ENCODE measurements at regions not wholly inside any gene's neighbourhood (a gene's known extent, or its start where the extent isn't known, plus 50 kb on each side); places are given as distances from the start of the nearest gene placed in this dataset.
"Not testable (repeated sequence)": the region's sequence is repeated elsewhere in the genome, so short reads cannot be mapped to it uniquely, and the experiment has no call there.

DNA sequence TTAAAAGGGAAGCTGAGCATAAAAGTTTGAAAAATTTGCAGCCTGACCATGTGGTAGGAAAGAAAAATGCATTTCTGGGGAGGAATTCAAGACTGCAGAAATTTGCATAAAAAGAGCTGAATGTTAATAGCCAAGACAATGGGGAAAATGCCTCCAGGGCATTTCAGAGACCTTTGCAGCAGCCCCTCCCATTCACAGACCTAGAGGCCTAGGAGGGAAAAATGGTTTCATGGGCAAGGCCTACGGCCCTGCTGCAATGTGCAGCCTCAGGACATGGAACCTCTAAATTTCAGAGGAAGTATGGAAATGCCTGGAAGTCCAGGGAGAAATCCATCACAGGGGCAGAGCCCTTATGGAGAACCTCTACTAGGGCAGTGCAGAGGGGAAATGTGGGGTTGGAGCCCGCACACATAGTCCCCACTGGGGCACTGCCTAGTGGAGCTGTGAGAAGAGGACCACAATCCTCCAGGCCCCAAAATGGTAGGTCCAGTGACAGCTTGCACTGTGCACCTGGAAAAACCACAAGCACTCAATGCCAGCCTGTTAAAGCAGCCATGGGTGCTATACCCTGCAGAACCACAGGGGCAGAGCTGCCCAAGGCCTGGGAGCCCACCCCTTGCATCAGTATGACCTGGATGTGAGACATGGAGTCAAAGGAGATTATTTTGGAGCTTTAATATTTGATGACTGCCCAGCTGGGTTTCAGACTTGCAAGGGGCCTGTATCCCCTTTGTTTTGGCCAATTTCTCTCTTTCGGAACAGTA, 243.8 kb downstream of the DNAJB9 start:
- DNase-seq (ENCODE audit: low read depth) = no peak

DNA sequence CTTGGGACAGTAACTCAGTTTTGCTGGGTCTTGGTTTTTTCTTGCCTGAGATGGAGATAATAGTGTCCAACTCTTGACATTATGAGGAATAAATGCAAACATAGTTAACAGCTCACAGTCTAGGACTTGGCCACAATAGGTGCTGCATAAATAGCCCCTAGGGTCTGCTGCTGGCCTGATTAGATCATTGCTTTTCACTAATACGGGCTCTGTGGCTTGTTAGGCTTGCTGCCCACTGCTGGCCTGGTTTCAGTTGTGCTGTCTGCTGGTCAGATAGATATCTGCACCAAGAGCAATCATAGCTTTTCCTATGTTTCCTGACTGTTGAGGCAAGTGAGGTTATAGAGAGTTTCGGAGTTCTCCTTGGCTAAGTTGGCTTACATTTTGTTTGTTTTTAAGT, 246.1 kb downstream of the DNAJB9 start:
- DNase-seq (ENCODE audit: low read depth) = no peak

DNA sequence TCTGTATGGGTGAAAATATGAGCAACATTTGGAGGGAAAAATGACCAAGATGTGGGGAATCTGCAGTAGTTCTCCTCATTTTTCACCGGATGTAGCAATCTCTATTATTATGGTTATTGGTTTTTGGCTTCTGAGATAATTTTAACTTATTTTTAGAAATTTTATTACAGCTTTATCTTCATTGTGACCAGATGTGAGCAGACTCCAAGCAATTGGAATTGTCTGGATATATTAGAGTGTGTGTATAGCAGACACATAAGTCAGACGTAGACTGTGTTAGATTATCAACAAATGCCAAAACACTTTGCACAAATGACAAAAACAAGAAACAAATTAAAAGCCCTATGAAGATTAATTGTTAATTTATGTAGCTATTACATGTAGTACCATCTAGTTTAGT, 249.1 kb downstream of the DNAJB9 start:
- no peak for DNase-seq (ENCODE audit: low read depth)

DNA sequence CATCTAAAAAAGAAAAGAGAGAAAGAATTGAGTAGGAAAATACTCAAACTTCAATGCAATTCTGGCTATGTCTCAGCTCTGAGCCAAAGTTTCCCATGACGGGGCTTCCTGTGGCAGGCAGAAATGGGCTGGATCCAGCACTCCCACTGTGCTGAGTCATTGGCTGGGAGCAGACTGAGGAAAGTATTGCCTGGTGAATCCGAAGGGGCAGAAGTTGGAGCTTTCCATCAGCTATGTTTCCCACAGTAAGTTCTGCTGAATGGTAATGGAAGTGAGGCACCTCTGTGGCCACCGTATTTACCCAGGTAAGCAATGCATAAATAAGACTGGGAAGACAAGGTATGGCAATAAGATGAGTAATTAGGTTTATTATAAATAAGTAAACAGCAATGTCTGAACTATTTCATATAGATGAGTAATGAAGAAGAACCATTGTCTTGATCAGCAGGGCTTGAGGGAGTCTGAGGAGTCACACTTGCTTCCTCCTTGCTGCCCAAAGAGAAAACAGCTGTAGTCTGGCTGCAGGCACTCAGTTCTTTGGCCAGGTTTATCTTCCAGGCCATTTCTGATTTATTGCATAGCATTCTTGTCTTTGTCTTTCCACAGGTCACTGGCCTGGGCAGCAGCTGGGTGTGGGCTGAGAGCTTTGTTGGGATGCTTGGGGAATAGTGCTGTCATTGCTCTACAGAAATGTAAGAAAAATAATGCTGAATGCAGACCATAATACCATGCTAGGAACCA, 255.3 kb downstream of the DNAJB9 start:
- DNase-seq (ENCODE audit: low read depth) = peak; percentile 21

DNA sequence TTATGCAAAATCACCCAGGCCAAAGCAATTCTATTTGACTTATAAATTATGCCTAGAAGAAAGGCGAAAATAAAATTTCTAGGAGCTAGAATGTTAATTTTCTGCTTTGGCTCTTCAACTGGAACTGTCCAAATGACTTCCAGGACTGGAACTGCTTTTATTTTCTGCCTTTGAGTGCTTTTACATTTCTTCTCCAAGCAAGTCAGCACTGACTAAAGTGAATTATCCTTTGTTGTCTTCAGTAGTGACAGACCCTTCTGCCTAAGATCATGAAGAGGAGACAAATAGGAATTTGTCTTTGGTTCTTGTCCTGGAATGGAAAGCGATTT, 255.9 kb downstream of the DNAJB9 start:
- no peak for DNase-seq (ENCODE audit: low read depth)

DNA sequence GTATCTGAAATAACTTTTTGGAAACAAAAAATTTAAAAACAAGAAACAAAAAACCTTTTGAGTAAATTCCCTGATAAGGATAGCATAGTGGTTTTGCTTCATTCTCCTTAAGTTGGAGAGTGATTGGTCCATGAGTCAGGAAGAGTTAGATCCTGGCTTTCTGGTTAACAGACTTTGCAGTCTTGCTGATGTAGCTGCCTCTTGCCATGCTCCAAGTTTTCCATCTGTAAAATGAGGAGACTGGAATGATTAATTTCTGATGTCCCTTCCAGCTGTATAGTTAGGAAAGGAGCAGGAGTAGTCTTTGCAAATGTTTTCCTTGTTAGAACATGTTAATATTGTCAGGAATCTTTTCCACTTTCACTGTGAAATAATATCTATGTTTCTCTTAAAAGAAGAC, 266.6 kb downstream of the DNAJB9 start:
- no peak for DNase-seq (ENCODE audit: low read depth)

DNA sequence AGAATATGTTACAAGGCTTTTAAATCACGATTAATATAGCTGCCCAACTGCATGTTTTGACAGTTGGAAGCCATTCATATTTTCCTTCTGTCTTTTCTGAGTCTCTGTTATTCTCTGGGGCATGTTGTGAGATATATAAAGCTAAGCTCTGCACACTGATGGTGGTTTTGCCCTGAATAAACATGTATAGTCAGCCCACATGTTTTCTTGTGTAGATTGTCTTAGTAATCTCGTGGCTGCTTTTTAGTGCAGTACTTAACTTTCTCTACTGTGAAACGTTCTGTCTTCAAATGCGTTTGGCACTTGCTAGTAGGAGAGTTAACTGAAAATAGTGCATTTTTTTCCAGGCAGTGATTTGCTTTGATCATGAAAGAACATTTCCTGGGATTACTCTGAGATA, 268.5 kb downstream of the DNAJB9 start:
- DNase-seq (ENCODE audit: low read depth) = no peak

DNA sequence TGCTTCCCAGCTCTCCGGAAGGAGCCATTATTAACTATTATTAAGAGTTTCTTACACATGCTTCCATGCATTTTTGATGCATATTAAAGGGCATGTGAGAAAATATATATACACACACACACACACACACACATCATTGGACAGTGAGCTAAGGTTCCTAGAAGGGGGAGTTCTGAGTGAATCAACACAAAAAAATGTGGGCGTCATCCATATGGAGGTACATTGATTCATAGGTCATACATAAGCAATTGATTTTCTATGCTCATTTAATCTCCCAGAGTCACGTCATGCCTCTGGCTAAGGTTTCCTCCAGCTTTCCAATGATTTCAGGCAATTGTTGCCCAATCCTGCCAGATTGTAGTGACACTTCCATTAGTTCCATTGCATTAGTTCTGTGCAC, 269.4 kb downstream of the DNAJB9 start:
- no peak for DNase-seq (ENCODE audit: low read depth)

DNA sequence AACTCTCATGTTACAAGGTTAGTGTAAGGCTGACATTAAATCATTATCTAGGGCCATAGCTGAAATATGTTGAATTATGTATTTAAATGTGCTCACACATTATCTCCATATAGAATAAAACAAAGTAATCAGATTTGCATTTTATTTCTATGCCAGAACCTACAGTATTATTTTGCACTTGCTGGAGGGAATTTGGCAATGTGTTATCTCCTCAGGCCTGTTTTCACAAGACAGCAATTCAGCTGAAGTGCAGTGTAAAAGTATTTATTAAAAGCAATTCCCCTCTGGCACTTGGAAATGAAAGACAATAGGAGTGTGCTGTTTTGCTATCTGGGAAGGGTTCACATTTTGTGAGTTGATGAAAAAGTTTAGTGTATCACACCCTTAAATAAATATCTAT, 276.3 kb downstream of the DNAJB9 start:
- no peak for DNase-seq (ENCODE audit: low read depth)

DNA sequence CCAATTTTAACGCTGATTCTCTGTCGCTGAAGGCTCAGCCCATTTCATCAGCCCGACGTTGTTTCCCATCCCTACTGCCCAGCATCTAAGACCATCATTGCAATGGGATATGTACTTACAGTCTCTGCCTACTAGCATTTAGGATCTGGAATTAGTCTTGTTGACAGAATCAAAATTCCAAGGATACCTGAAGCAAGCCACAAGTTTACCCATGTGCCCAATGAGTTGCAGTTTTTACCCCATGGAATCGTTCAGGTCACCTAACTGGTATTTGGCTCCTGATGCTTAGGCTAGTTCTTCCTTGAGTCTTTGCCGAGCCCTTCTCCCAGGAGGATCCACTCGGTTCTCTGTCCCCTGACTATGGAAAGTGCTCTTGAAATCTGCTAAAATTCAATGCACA, 276.8 kb downstream of the DNAJB9 start:
- no peak for DNase-seq (ENCODE audit: low read depth)

DNA sequence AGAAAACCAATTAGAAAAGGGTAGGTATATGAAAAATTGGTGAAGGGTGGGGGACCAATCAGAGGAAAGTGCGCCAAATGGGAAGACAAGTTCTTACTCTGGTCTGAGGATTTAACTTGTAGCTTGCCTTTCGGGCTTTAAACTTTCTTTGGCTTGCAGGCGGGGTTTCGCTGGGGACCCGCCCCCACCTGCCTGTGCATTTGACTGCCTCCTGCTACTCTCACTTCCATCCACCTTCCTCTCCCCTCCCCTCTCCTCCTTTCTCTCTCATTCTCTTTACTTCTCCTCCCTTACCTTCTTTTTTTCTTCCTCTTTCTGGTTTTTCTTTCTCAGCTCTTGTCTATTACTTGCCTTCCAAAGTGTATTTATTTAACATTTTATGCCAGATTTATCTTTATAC, 278.8 kb downstream of the DNAJB9 start:
- no peak for DNase-seq (ENCODE audit: low read depth)

DNA sequence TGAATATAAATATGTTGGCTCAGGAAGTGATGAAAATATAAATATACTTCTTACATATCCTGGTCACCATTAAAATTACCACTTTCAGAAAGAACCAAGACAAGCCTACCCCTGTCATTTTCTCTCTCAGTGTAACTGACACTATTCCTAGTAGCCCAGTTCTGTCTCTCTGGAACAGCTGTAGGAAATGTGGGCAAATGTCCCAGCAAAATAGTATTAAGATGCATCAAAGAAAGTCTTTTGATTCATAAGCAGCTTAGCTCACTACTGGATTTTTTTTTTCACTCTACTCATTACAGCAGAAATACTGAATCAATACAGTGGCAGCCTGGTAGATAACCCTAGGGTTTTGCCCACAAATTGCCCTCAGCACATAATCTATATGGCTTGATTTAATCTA, 290.9 kb downstream of the DNAJB9 start:
- DNase-seq (ENCODE audit: low read depth) = no peak

DNA sequence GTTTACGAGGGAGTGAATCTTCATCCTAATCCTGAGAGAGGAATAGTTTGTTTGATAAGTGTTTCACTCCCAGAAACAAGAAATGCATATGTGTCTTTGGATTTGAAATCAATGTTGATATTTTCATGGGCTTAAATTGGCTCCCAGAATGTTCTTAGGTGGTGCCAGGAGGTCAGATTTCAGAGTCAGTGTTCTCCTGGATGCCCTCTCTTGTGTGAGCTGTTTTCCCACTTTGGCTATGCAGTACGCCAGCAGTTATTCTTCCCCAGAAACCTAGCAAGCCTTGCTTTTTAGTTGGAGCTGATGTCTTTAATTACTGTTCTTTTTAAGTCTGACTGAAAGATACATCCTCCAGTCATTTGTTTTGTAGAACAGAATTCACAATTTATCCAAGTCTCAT, 291.4 kb downstream of the DNAJB9 start:
- no peak for DNase-seq (ENCODE audit: low read depth)

DNA sequence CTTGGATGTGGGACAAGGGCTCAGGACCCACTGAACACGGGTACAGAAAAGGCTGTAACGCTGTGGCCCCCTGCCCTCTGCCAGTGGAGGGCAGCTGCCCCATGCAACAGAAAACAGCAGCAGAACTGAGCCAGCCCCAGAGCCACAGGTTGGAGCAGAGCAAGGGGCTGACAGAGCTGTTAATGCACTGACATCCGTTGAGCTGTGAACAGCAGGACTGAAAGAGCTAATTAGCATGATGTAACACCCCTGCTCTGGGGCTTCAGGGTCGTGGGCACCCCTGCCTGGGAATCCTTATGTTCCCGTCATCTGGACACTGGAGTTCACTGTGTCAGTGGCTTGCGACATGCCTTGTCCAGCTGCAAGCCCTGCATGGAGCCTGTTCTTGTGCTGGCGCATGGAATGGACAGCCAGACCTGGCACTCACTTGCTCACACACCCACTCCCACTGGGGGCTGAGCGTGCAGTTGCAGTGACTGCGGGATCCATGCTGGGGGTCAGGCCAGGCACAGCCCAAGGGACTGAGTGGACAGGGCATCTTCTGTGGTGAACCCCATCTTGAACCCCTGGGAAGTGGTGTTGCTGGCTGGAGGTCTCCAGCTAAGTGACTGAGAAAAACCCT, 293.7 kb downstream of the DNAJB9 start:
- no peak for DNase-seq (ENCODE audit: low read depth)

DNA sequence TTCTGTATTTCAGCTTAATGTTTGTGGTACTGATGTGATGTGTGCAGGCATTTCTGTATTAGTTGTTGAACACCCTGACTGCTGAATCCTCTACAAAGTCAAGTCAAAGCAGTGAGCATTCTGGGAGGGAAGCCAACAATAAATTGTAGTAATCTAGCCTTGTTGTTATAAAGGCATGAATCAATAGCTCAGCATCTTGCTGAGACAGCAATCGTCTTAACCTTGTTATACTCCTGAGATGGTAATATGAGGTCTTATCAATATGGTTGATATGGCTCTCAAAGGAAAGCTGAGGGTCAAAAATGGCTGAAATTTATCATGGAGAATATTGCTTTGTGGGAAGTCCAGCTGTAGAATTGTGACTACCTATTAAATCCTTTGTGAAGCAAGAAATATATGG, 299.4 kb downstream of the DNAJB9 start:
- DNase-seq (ENCODE audit: low read depth) = no peak

DNA sequence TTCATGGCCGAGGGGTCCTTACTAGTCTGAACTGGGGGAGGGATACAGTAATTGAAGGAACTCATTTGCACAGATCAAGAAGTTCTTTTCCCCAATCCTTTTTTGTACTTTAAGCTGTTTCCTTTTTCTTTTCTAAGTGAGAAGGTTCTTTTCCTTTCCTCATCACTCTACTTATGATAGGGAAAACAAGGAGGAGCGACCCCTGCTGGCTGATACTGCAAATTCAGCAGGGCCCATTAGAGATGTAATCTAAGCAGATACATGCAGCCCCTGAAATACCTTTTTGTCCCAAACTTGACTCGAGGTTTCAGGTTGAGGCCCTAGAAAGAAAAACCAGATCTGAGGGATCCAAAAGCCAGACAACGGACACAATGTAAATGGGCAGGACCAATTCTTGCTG, 305.5 kb downstream of the DNAJB9 start:
- no peak for DNase-seq (ENCODE audit: low read depth)

DNA sequence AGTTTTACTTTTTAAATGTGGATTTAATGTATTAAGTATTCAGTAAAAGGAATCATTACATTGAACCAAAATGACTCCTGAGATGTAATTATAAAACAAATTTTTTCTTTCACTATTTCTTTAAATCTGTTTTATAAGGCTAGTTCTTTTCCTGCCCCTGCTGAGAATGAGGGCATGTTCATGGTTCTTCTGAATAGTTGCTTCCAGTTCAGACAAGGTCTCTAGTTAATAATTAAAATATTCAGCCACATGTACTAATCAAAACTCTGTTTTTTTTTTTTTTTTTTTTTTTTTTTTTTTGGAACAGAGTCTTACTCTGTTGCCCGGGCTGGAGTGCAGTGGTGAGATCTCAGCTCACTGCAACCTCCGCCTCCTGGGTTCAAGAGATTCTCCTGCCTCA, 321.2 kb downstream of the DNAJB9 start:
- DNase-seq (ENCODE audit: low read depth) = no peak

DNA sequence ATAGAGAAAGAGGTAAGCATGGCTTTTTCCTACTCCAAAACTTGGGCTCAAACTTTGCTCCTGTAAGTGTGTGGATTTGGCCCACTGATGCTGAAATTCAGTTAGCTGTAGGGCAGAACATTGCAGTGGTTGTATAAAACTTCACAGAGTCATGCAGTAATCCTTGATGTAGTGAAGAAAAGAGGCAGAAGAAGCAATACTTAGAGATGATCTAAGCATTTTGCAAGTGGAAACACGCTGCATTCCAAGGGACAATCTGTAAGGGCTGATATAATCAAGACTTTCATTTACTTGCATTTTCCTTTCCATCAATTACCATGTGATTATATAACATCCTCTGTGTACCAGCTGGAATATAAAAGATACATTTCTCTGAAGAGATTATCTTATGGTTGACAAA, 338.8 kb downstream of the DNAJB9 start:
- no peak for DNase-seq (ENCODE audit: low read depth)

DNA sequence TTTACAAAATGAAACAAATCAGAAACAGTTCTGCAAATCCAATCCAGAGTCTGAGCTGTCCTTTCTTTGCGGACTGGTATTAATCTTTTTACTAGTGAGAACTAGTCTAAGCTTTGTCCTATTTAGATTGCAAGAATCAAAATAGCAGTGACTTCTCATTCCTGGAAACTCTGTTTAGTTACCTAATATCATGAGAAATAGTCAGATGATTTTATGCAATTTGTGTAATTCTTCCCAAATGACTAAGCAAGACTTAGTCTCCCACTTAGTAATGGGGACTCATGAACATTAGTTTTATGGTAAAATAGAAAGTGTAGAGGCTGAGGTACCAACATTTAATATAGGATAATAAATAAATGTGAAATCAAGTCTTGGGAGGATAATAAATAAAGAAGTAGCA, 341.3 kb downstream of the DNAJB9 start:
- DNase-seq (ENCODE audit: low read depth) = no peak

DNA sequence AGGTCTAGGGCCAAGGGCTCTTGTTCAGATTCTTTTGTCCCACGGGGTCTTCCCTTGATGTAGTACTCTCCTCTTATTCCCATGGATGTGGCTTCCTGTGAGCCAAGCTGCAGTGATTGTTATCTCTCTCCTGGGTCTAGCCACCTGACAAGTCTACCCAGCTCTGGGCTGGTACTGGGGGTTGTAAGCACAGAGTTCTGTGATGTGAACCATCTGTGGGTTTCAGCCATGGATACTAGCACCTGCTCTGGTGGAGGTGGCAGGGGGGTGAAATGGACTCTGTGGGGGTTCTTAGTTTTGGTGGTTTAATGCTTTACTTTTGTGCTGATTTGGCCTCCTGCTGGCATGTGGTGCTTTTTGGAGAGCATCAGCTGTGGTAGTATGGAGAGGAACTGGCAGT, 350.8 kb downstream of the DNAJB9 start:
- no peak for DNase-seq (ENCODE audit: low read depth)

DNA sequence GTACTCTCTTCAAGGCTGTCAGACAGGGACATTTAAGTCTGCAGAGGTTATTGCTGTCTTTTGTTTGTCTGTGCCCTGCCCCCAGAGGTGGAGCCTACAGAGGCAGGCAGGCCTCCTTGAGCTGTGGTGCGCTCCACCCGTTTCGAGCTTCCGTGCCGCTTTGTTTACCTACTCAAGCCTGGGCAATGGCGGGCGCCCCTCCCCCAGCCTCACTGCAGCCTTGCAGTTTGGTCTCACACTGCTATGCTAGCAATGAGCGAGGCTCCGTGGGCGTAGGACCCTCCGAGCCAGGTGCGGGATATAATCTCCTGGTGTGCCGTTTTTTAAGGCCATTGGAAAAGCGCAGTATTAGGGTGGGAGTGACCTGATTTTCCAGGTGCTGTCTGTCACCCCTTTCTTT, 373.4 kb downstream of the DNAJB9 start:
- DNase-seq (ENCODE audit: low read depth) = not testable (repeated sequence)

DNA sequence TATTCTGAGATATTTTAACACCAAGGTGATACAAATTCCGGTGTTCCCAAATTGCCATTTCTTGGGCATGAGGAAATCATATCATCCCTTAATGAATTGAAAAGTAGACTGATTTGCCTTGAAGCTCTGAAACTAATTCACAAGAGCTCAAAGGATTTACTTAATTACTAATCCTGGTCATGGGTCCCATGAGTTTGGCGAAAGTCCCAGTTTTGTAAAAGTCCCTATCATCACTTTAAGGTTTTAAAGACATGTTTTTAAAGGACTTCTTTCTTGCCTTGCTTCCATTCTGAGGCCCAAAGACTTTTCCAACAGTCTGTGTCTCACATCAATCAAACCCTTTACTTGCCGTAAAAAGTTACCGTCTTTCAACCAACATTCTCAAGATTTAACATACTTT, 377.9 kb downstream of the DNAJB9 start:
- no peak for DNase-seq (ENCODE audit: low read depth)

DNA sequence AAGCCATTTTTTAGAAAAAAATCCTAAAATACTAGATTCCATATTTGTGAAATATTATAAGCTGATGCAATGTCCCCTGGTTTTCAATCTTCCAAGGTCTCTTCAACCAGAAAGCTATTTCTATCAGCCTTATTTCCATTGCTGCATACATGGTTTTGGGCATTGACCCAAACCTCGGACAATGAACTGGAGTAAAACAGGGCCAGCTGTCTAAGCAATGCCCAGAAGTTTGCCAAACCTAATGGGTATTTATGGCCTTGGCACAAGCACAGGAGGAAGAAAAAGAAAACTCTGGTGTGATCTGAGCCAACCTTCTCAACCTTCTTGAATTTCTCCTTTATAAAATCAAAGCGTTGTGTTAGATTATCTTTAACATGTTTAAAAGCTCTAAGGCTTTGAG, 402.3 kb downstream of the DNAJB9 start:
- no peak for DNase-seq (ENCODE audit: low read depth)

DNA sequence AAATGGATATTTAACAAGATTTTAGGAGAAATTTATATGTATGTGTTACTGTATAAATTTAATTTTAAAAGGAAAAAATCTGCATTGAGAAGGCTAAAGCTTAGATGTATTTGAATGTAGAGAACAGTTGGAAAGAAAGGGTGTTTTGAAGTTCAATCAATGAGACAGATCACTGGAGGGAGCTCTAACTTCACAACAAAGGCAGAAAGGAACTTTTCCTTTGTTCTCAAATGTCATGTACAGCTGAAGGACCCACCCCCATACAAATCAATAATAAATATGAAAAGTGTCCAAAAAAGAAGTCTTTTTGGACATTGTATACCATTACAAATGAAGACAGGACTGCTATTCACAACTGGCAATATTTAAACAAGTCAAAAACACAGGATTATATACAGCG, 403.4 kb downstream of the DNAJB9 start:
- DNase-seq (ENCODE audit: low read depth) = no peak

Data from fibroblast of the conjunctiva (primary cell).